Neural cell (in vitro differentiated cells): ENCODE measurements at regions not wholly inside any gene's neighbourhood (a gene's known extent, or its start where the extent isn't known, plus 50 kb on each side); places are given as distances from the start of the nearest gene placed in this dataset.

ENCODE experiments used
- CTCF ChIP-seq: fragments of 450-650 bp; IDR thresholded peaks from 2 replicates; pipeline ENCODE4 v1.5.1; 2014; ENCODE audit warnings: antibody characterized with exemption, mild to moderate bottlenecking, moderate library complexity; ENCODE audit not compliant: poor library complexity, severe bottlenecking
- EP300 ChIP-seq: fragments of 450-650 bp; conservative IDR thresholded peaks from 2 replicates; pipeline ENCODE4 v1.6.1; 2014; ENCODE audit warnings: antibody characterized with exemption, mild to moderate bottlenecking, moderate library complexity; ENCODE audit not compliant: poor library complexity, severe bottlenecking
- EZH2 ChIP-seq: fragments of 200-600, 300-800 bp; shearing (Covaris generic), sonication (generic); IDR thresholded peaks from 2 replicates; pipeline ENCODE4 v1.6.1; 2014; ENCODE audit warnings: antibody characterized with exemption, low read length, borderline replicate concordance, mild to moderate bottlenecking; ENCODE audit not compliant: insufficient read depth, poor library complexity, severe bottlenecking
- POLR2AphosphoS5 ChIP-seq: IDR thresholded peaks from 2 replicates; pipeline ENCODE4 v1.6.1; 2012

- no peak for TF ChIP-seq CTCF
- TF ChIP-seq POLR2AphosphoS5: no peak
- no peak for TF ChIP-seq EZH2
- TF ChIP-seq EP300: no peak
Observed at GRCh38 chr7:54187886-54188685, 354.1 kb upstream of the VSTM2A start.
